Brain microvascular endothelial cell (primary cell): ENCODE measurements at regions not wholly inside any gene's neighbourhood (a gene's known extent, or its start where the extent isn't known, plus 50 kb on each side); places are given as distances from the start of the nearest gene placed in this dataset.

Experiments used
- DNase-seq: peaks from one replicate; pipeline ENCODE4 v3.0.0-alpha.2; 2020
- H3K27ac ChIP-seq: fragments of 250-450 bp; sonication (Bioruptor Pico); 2 replicates; pipeline ENCODE4 v1.5.1; 2020; ENCODE audit warnings: mild to moderate bottlenecking, moderate library complexity
- H3K27me3 ChIP-seq: fragments of 250-450 bp; sonication (Bioruptor Pico); replicated peaks from 2 replicates; pipeline ENCODE4 v1.5.1; 2020; ENCODE audit warnings: mild to moderate bottlenecking
- H3K36me3 ChIP-seq: fragments of 250-450 bp; sonication (Bioruptor Pico); replicated peaks from 2 replicates; pipeline ENCODE4 v1.5.1; 2020; ENCODE audit warnings: mild to moderate bottlenecking
- H3K4me3 ChIP-seq: 2 replicates; pipeline ENCODE4 v1.5.1; 2011; ENCODE audit warnings: low read depth, mild to moderate bottlenecking, control low read depth, low read length, moderate library complexity
- CTCF ChIP-seq: IDR thresholded peaks from 2 replicates; pipeline ENCODE4 v1.5.1; 2011; ENCODE audit warnings: low read depth, mild to moderate bottlenecking, moderate library complexity, low read length, control low read depth, inconsistent platforms; ENCODE audit errors: missing control alignments
- in situ Hi-C: cut with HindIII; loops from 2 replicates; pipeline ENCODE4 v1.10.0; 2017; ENCODE audit warnings: low sequenced_read_pairs, low pct_ligation_motif_present

- Histone ChIP-seq H3K36me3 (no peaks in the 10 kb centered on the region), H3K27ac (no peak overlapping the region), H3K27me3 (peaks cover 32% of the 10 kb centered on the region), H3K4me3 (no peak overlapping the region)
- no peak for DNase-seq
- TF ChIP-seq CTCF: no peak
- in situ Hi-C loops: loop anchor here (25.0 kb wide), 1 partner anchor 240 kb away; the partner anchor contains the start of gene NFATC1
These were observed 52.5 kb upstream of the CTDP1 start for GRCh38 chr18:79626905-79627749.

- Histone ChIP-seq H3K36me3 (no peaks in the 10 kb centered on the region), H3K27ac (no peak overlapping the region), H3K4me3 (no peak overlapping the region), H3K27me3 (peaks cover 32% of the 10 kb centered on the region)
- TF ChIP-seq CTCF: no peak
- DNase-seq: no peak
- in situ Hi-C loops: loop anchor here (25.0 kb wide), 1 partner anchor 241 kb away; the partner anchor contains the start of gene NFATC1
These were observed 51.8 kb upstream of the CTDP1 start for GRCh38 chr18:79627750-79628294.

- DNase-seq: no peak
- no peak for TF ChIP-seq CTCF
- Histone ChIP-seq H3K27ac (no peak overlapping the region), H3K27me3 (peaks cover 32% of the 10 kb centered on the region), H3K4me3 (no peak overlapping the region), H3K36me3 (no peaks in the 10 kb centered on the region)
- in situ Hi-C loops: loop anchor here (25.0 kb wide), 1 partner anchor 241 kb away; the partner anchor contains the start of gene NFATC1
These were observed 51.0 kb upstream of the CTDP1 start for GRCh38 chr18:79628416-79629248.

- TF ChIP-seq CTCF: no peak
- DNase-seq: no peak
- Histone ChIP-seq H3K27ac (no peak overlapping the region), H3K27me3 (peaks cover 32% of the 10 kb centered on the region), H3K36me3 (no peaks in the 10 kb centered on the region), H3K4me3 (no peak overlapping the region)
- in situ Hi-C loops: loop anchor here (25.0 kb wide), 1 partner anchor 242 kb away; the partner anchor contains the start of gene NFATC1
These were observed 50.4 kb upstream of the CTDP1 start for GRCh38 chr18:79629249-79629558.

GRCh38 chr18:79629606-79630005, 50.0 kb upstream of the CTDP1 start:
- in situ Hi-C loops: loop anchor here (25.0 kb wide), 1 partner anchor 242 kb away; the partner anchor contains the start of gene NFATC1
- no peak overlapping the region for H3K4me3 ChIP-seq
- no peaks in the 10 kb centered on the region for H3K36me3 ChIP-seq
- H3K27ac ChIP-seq: no peak overlapping the region
- DNase-seq: no peak
- no peak for TF ChIP-seq CTCF
- H3K27me3 ChIP-seq: peaks cover 29% of the 10 kb centered on the region
